ENCODE measurements at regions not wholly inside any gene's neighbourhood (a gene's known extent, or its start where the extent isn't known, plus 50 kb on each side); places are given as distances from the start of the nearest gene placed in this dataset.

- TF ChIP-seq CTCF (IDR thresholded peaks at IDR 0.05) (no peak), POLR2A (IDR thresholded peaks at IDR 0.05) (no peak), EP300 (IDR thresholded peaks at IDR 0.05) (no peak)
Measured at GRCh38 chr2:64780041-64780440, 126.3 kb upstream of the SERTAD2 start.
